Dendritic cell treated with granulocyte-macrophage colony-stimulating factor and Interleukin-4, amounts not matched to agents 40 ng/mL and 50 ng/mL, for 4 days (primary cell): ENCODE measurements at regions not wholly inside any gene's neighbourhood (a gene's known extent, or its start where the extent isn't known, plus 50 kb on each side); places are given as distances from the start of the nearest gene placed in this dataset.
"Not testable (repeated sequence)": the region's sequence is repeated elsewhere in the genome, so short reads cannot be mapped to it uniquely, and the experiment has no call there.

Experiments used
- H3K27ac Mint-ChIP-seq: one replicate; pipeline ENCODE4 v1.8.0; 2022; ENCODE audit warnings: mild to moderate bottlenecking, mixed read lengths
- H3K27me3 Mint-ChIP-seq: one replicate; pipeline ENCODE4 v1.8.0; 2022; ENCODE audit warnings: mild to moderate bottlenecking, mixed read lengths
- H3K36me3 Mint-ChIP-seq: one replicate; pipeline ENCODE4 v1.8.0; 2022; ENCODE audit warnings: low read depth, mixed read lengths
- H3K4me1 Mint-ChIP-seq: one replicate; pipeline ENCODE4 v1.8.0; 2022; ENCODE audit warnings: low read depth, mixed read lengths
- H3K4me3 Mint-ChIP-seq: one replicate; pipeline ENCODE4 v1.8.0; 2022; ENCODE audit warnings: mild to moderate bottlenecking, moderate library complexity, mixed read lengths
- H3K9me3 Mint-ChIP-seq: one replicate; pipeline ENCODE4 v1.8.0; 2022; ENCODE audit warnings: mixed read lengths
- intact Hi-C: fragments of 100-400 bp; cut with micrococcal nuclease; formaldehyde crosslinking; loops from one replicate; pipeline ENCODE4 v1.15.0; 2022

GRCh38 chr4:49227941-49228340 is 241.9 kb downstream of the CWH43 start:
- H3K27ac Mint-ChIP-seq, H3K4me3 Mint-ChIP-seq, H3K36me3 Mint-ChIP-seq, H3K4me1 Mint-ChIP-seq, intact Hi-C loops, H3K27me3 Mint-ChIP-seq: not testable (repeated sequence)
- peaks cover 19% of the 10 kb centered on the region for H3K9me3 Mint-ChIP-seq

- H3K27me3 Mint-ChIP-seq, H3K27ac Mint-ChIP-seq, H3K4me1 Mint-ChIP-seq, intact Hi-C loops, H3K36me3 Mint-ChIP-seq, H3K4me3 Mint-ChIP-seq: not testable (repeated sequence)
- H3K9me3 Mint-ChIP-seq: peaks cover 12% of the 10 kb centered on the region
Observed at GRCh38 chr4:49229243-49229642, 243.2 kb downstream of the CWH43 start.

GRCh38 chr4:49229713-49230112 is 243.6 kb downstream of the CWH43 start:
- intact Hi-C loops, H3K27ac Mint-ChIP-seq, H3K4me1 Mint-ChIP-seq, H3K4me3 Mint-ChIP-seq, H3K27me3 Mint-ChIP-seq, H3K36me3 Mint-ChIP-seq: not testable (repeated sequence)
- peaks cover 12% of the 10 kb centered on the region for H3K9me3 Mint-ChIP-seq

- H3K27ac Mint-ChIP-seq, intact Hi-C loops, H3K4me1 Mint-ChIP-seq, H3K4me3 Mint-ChIP-seq, H3K27me3 Mint-ChIP-seq, H3K36me3 Mint-ChIP-seq: not testable (repeated sequence)
- peaks cover 26% of the 10 kb centered on the region for H3K9me3 Mint-ChIP-seq
Observed at GRCh38 chr4:49233346-49233745, 247.3 kb downstream of the CWH43 start.

- H3K36me3 Mint-ChIP-seq, H3K27me3 Mint-ChIP-seq, H3K4me1 Mint-ChIP-seq, H3K27ac Mint-ChIP-seq, intact Hi-C loops, H3K4me3 Mint-ChIP-seq: not testable (repeated sequence)
- H3K9me3 Mint-ChIP-seq: peaks cover 23% of the 10 kb centered on the region
Observed at GRCh38 chr4:49233749-49234148, 247.7 kb downstream of the CWH43 start.

- H3K27ac Mint-ChIP-seq, intact Hi-C loops, H3K27me3 Mint-ChIP-seq, H3K4me3 Mint-ChIP-seq, H3K36me3 Mint-ChIP-seq, H3K4me1 Mint-ChIP-seq: not testable (repeated sequence)
- H3K9me3 Mint-ChIP-seq: peaks cover 23% of the 10 kb centered on the region
Observed at GRCh38 chr4:49234382-49234781, 248.3 kb downstream of the CWH43 start.

- H3K9me3 Mint-ChIP-seq: peaks cover 23% of the 10 kb centered on the region
- H3K36me3 Mint-ChIP-seq, H3K27me3 Mint-ChIP-seq, intact Hi-C loops, H3K4me1 Mint-ChIP-seq, H3K4me3 Mint-ChIP-seq, H3K27ac Mint-ChIP-seq: not testable (repeated sequence)
Observed at GRCh38 chr4:49235413-49236160, 249.5 kb downstream of the CWH43 start.

GRCh38 chr4:49236474-49236873 is 250.4 kb downstream of the CWH43 start:
- H3K4me3 Mint-ChIP-seq, H3K4me1 Mint-ChIP-seq, intact Hi-C loops, H3K27ac Mint-ChIP-seq, H3K27me3 Mint-ChIP-seq, H3K36me3 Mint-ChIP-seq: not testable (repeated sequence)
- H3K9me3 Mint-ChIP-seq: peaks cover 23% of the 10 kb centered on the region

- H3K27me3 Mint-ChIP-seq, intact Hi-C loops, H3K9me3 Mint-ChIP-seq, H3K4me3 Mint-ChIP-seq, H3K27ac Mint-ChIP-seq, H3K36me3 Mint-ChIP-seq, H3K4me1 Mint-ChIP-seq: not testable (repeated sequence)
Observed at GRCh38 chr4:49241295-49241694, 255.2 kb downstream of the CWH43 start.

- H3K27me3 Mint-ChIP-seq, H3K4me1 Mint-ChIP-seq, H3K4me3 Mint-ChIP-seq, H3K36me3 Mint-ChIP-seq, intact Hi-C loops, H3K27ac Mint-ChIP-seq, H3K9me3 Mint-ChIP-seq: not testable (repeated sequence)
Observed at GRCh38 chr4:49262786-49263185, 276.7 kb downstream of the CWH43 start.

- H3K4me1 Mint-ChIP-seq, H3K27ac Mint-ChIP-seq, intact Hi-C loops, H3K4me3 Mint-ChIP-seq, H3K9me3 Mint-ChIP-seq, H3K36me3 Mint-ChIP-seq, H3K27me3 Mint-ChIP-seq: not testable (repeated sequence)
Observed at GRCh38 chr4:49270435-49270834, 284.4 kb downstream of the CWH43 start.

- H3K27me3 Mint-ChIP-seq, H3K36me3 Mint-ChIP-seq, H3K9me3 Mint-ChIP-seq, H3K27ac Mint-ChIP-seq, H3K4me1 Mint-ChIP-seq, intact Hi-C loops, H3K4me3 Mint-ChIP-seq: not testable (repeated sequence)
Observed at GRCh38 chr4:49270912-49271311, 284.8 kb downstream of the CWH43 start.

- peaks cover 35% of the 10 kb centered on the region for H3K9me3 Mint-ChIP-seq
- intact Hi-C loops, H3K27me3 Mint-ChIP-seq, H3K4me1 Mint-ChIP-seq, H3K4me3 Mint-ChIP-seq, H3K27ac Mint-ChIP-seq, H3K36me3 Mint-ChIP-seq: not testable (repeated sequence)
Observed at GRCh38 chr4:49285905-49286304, 299.8 kb downstream of the CWH43 start.

GRCh38 chr4:49286926-49287745 is 301.1 kb downstream of the CWH43 start:
- H3K36me3 Mint-ChIP-seq, H3K27me3 Mint-ChIP-seq, H3K4me1 Mint-ChIP-seq, intact Hi-C loops, H3K4me3 Mint-ChIP-seq, H3K27ac Mint-ChIP-seq: not testable (repeated sequence)
- peaks cover 41% of the 10 kb centered on the region for H3K9me3 Mint-ChIP-seq

- H3K27ac Mint-ChIP-seq, H3K4me1 Mint-ChIP-seq, H3K4me3 Mint-ChIP-seq, H3K36me3 Mint-ChIP-seq, intact Hi-C loops, H3K27me3 Mint-ChIP-seq: not testable (repeated sequence)
- peaks cover 47% of the 10 kb centered on the region for H3K9me3 Mint-ChIP-seq
Observed at GRCh38 chr4:49287893-49288292, 301.8 kb downstream of the CWH43 start.
